ENCODE measurements at regions not wholly inside any gene's neighbourhood (a gene's known extent, or its start where the extent isn't known, plus 50 kb on each side); places are given as distances from the start of the nearest gene placed in this dataset.

DNA sequence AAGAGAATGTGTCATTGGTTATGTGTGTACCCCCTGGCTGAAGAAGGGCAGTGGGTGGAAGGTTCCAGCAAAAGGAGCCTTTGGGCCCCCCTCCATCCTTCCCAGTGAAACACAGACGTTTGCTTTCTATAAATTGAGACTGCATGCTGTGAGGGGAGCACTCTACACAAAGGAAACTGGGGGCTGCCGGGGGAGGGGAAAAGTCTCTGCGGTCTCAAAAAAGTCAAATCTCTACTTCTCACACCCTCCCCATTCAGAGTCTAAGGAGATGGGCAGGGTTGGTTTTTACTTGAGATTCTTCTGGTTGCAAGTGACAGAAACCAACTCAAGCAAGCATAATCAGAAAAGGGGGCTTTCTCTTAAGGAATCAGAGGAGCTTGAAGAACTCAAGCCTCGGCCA, 50.1 kb upstream of the TLE3 start:
- no peak for DNase-seq (ENCODE audit: extremely low read depth, low read depth)

More for the DNA sequence above, 50.1 kb upstream of the TLE3 start:
- H3K4me3 ChIP-seq (replicated peaks; ENCODE audit: low read depth, low read length): no peak overlapping the region
- TF ChIP-seq, protein P1, sequence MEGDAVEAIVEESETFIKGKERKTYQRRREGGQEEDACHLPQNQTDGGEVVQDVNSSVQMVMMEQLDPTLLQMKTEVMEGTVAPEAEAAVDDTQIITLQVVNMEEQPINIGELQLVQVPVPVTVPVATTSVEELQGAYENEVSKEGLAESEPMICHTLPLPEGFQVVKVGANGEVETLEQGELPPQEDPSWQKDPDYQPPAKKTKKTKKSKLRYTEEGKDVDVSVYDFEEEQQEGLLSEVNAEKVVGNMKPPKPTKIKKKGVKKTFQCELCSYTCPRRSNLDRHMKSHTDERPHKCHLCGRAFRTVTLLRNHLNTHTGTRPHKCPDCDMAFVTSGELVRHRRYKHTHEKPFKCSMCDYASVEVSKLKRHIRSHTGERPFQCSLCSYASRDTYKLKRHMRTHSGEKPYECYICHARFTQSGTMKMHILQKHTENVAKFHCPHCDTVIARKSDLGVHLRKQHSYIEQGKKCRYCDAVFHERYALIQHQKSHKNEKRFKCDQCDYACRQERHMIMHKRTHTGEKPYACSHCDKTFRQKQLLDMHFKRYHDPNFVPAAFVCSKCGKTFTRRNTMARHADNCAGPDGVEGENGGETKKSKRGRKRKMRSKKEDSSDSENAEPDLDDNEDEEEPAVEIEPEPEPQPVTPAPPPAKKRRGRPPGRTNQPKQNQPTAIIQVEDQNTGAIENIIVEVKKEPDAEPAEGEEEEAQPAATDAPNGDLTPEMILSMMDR (IDR thresholded peaks at IDR 0.05; ENCODE audit: low read depth, low read length, missing control alignments): no peak
